ENCODE measurements at regions not wholly inside any gene's neighbourhood (a gene's known extent, or its start where the extent isn't known, plus 50 kb on each side); places are given as distances from the start of the nearest gene placed in this dataset.

GRCh38 chr1:239276051-239276450 lies 110.3 kb upstream of the CHRM3 start:
- Histone ChIP-seq H3K79me2 (ENCODE audit: insufficient read depth, low read length) (no peaks in the 10 kb centered on the region), H3K4me1 (ENCODE audit: insufficient read depth, low read length) (no peaks in the 10 kb centered on the region), H2AFZ (ENCODE audit: low read length) (no peak overlapping the region), H4K20me1 (ENCODE audit: insufficient read depth, low read length) (no peaks in the 10 kb centered on the region), H3K9me3 (ENCODE audit: low read length) (peaks cover 90% of the 10 kb centered on the region), H3K9ac (ENCODE audit: insufficient read depth, low read depth, low read length) (no peak overlapping the region), H3K4me3 (replicated peaks in 1 of 3; ENCODE audit: insufficient read depth in 1 of 3, low read depth in 2 of 3, low read length in 3 of 3) (no peak overlapping the region), H3K27ac (ENCODE audit: extremely low read length, insufficient read depth, low read length) (no peak overlapping the region), H3K27me3 (ENCODE audit: control insufficient read depth in 1 of 2, insufficient read depth in 2 of 2, low read length in 2 of 2) (no peaks in the 10 kb centered on the region), H3K36me3 (replicated peaks in 1 of 2; ENCODE audit: control insufficient read depth in 1 of 2, insufficient read depth in 2 of 2, low read length in 2 of 2) (no peaks in the 10 kb centered on the region), H3K4me2 (ENCODE audit: low read depth, low read length) (no peak overlapping the region)
- DNase-seq (ENCODE audit: low spot score) = no peak
- in situ Hi-C loops (cut with HindIII; ENCODE audit: extremely low pct_ligation_motif_present, low pct_unique_long_range_greater_than_20kb) (no loop called here), intact Hi-C loops (cut with micrococcal nuclease; ENCODE audit: unreplicated experiment) (no loop called here)
- ATAC-seq = no peak
- no TSS peak for BruUV-seq (replicated peaks)
- ChIA-PET CTCF (ENCODE audit: low intra/inter-chr PET ratio, low total read pairs) (no interaction called here), POLR2A (no interaction called here)
- WGBS (ENCODE audit: low lambda C conversion rate) = 19% methylated on average over 4 of the region's 5 CpGs
- TF ChIP-seq AHR (CRISPR knock-in tag; IDR thresholded peaks at IDR 0.05) (no peak), KMT2B (CRISPR knock-in tag; IDR thresholded peaks at IDR 0.05) (no peak), ZNF501 (CRISPR knock-in tag; IDR thresholded peaks at IDR 0.05) (no peak)
- TF ChIP-seq, protein P1, sequence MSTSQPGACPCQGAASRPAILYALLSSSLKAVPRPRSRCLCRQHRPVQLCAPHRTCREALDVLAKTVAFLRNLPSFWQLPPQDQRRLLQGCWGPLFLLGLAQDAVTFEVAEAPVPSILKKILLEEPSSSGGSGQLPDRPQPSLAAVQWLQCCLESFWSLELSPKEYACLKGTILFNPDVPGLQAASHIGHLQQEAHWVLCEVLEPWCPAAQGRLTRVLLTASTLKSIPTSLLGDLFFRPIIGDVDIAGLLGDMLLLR (CRISPR knock-in tag; IDR thresholded peaks at IDR 0.05) = no peak
- TF ChIP-seq, protein P2, sequence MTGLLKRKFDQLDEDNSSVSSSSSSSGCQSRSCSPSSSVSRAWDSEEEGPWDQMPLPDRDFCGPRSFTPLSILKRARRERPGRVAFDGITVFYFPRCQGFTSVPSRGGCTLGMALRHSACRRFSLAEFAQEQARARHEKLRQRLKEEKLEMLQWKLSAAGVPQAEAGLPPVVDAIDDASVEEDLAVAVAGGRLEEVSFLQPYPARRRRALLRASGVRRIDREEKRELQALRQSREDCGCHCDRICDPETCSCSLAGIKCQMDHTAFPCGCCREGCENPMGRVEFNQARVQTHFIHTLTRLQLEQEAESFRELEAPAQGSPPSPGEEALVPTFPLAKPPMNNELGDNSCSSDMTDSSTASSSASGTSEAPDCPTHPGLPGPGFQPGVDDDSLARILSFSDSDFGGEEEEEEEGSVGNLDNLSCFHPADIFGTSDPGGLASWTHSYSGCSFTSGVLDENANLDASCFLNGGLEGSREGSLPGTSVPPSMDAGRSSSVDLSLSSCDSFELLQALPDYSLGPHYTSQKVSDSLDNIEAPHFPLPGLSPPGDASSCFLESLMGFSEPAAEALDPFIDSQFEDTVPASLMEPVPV (CRISPR knock-in tag; IDR thresholded peaks at IDR 0.05) = no peak
- FAIRE-seq = no peak

GRCh38 chr1:239274242-239274830 lies 112.0 kb upstream of the CHRM3 start:
- no peaks in the 10 kb centered on the region for H4K20me1 ChIP-seq (ENCODE audit: insufficient read depth, low read length)
- no peak overlapping the region for H2AFZ ChIP-seq (ENCODE audit: low read length)
- H3K9ac ChIP-seq (ENCODE audit: insufficient read depth, low read depth, low read length) = no peak overlapping the region
- ChIA-PET CTCF (ENCODE audit: low intra/inter-chr PET ratio, low total read pairs) (no interaction called here), POLR2A (no interaction called here)
- intact Hi-C loops (cut with micrococcal nuclease; ENCODE audit: unreplicated experiment) (no loop called here), in situ Hi-C loops (cut with HindIII; ENCODE audit: extremely low pct_ligation_motif_present, low pct_unique_long_range_greater_than_20kb) (no loop called here)
- no peak overlapping the region for H3K4me3 ChIP-seq (replicated peaks in 1 of 3; ENCODE audit: insufficient read depth in 1 of 3, low read depth in 2 of 3, low read length in 3 of 3)
- TF ChIP-seq FOXK1 (CRISPR knock-in tag; IDR thresholded peaks at IDR 0.05; ENCODE audit: borderline replicate concordance, low read depth) (no peak), ZNF761 (CRISPR knock-in tag; conservative IDR thresholded peaks at IDR 0.05) (no peak), SALL1 (CRISPR knock-in tag; IDR thresholded peaks at IDR 0.05) (no peak), JUND (CRISPR knock-in tag; IDR thresholded peaks at IDR 0.05) (no peak), POLR2A (IDR thresholded peaks at IDR 0.05; ENCODE audit: insufficient read depth in 1 of 2, low read depth in 2 of 2, low read length in 2 of 2) (no peak)
- WGBS (ENCODE audit: low lambda C conversion rate) = 5% methylated on average over 4 of the region's 4 CpGs
- no peaks in the 10 kb centered on the region for H3K36me3 ChIP-seq (replicated peaks in 1 of 2; ENCODE audit: control insufficient read depth in 1 of 2, insufficient read depth in 2 of 2, low read length in 2 of 2)
- FAIRE-seq = no peak
- H3K4me1 ChIP-seq (ENCODE audit: insufficient read depth, low read length) = no peaks in the 10 kb centered on the region
- no TSS peak for BruUV-seq (replicated peaks)
- no peak overlapping the region for H3K27ac ChIP-seq (ENCODE audit: extremely low read length, insufficient read depth, low read length)
- no peak for ATAC-seq
- H3K9me3 ChIP-seq (ENCODE audit: low read length) = peaks cover 92% of the 10 kb centered on the region
- no peak overlapping the region for H3K4me2 ChIP-seq (ENCODE audit: low read depth, low read length)
- no peaks in the 10 kb centered on the region for H3K79me2 ChIP-seq (ENCODE audit: insufficient read depth, low read length)
- DNase-seq (ENCODE audit: low spot score) = no peak
- H3K27me3 ChIP-seq (ENCODE audit: control insufficient read depth in 1 of 2, insufficient read depth in 2 of 2, low read length in 2 of 2) = no peaks in the 10 kb centered on the region
